SK-N-SH treated with all-trans-retinoic acid at 6 μM for 48 hours (cell line): ENCODE measurements at regions not wholly inside any gene's neighbourhood (a gene's known extent, or its start where the extent isn't known, plus 50 kb on each side); places are given as distances from the start of the nearest gene placed in this dataset.
"Not testable (repeated sequence)": the region's sequence is repeated elsewhere in the genome, so short reads cannot be mapped to it uniquely, and the experiment has no call there.

Experiments used
- ATAC-seq: fragments of 200-7000 bp; cut with Tn5 transposase; 3 replicates; pipeline ENCODE4 v1.9.1; 2020; ENCODE audit warnings: mild to moderate bottlenecking, moderate library complexity
- ARNTL ChIP-seq: fragments of 450-650 bp; formaldehyde crosslinking; IDR thresholded peaks from 2 replicates; pipeline ENCODE4 v1.5.0; 2020; ENCODE audit warnings: low read depth, mild to moderate bottlenecking, moderate library complexity, borderline replicate concordance
- BACH2 ChIP-seq: fragments of 250-450 bp; sonication (Bioruptor Pico); IDR thresholded peaks from 2 replicates; pipeline ENCODE4 v1.9.0; 2021; ENCODE audit warnings: mild to moderate bottlenecking, borderline replicate concordance
- CREB5 ChIP-seq: fragments of 250-450 bp; sonication (Bioruptor Pico); IDR thresholded peaks from 2 replicates; pipeline ENCODE4 v1.5.1; 2020; ENCODE audit warnings: low read depth, mild to moderate bottlenecking, moderate library complexity
- CSDC2 ChIP-seq: fragments of 250-450 bp; sonication (Bioruptor Pico); IDR thresholded peaks from 2 replicates; pipeline ENCODE4 v1.5.0; 2020; ENCODE audit warnings: mild to moderate bottlenecking, moderate library complexity
- CSRNP3 ChIP-seq: fragments of 250-450 bp; sonication (Bioruptor Pico); IDR thresholded peaks from 2 replicates; pipeline ENCODE4 v1.5.1; 2021; ENCODE audit warnings: mild to moderate bottlenecking, moderate library complexity
- ESRRG ChIP-seq: fragments of 250-450 bp; sonication (Bioruptor Pico); IDR thresholded peaks from 2 replicates; pipeline ENCODE4 v1.6.1; 2021; ENCODE audit warnings: mild to moderate bottlenecking
- GLIS3 ChIP-seq: fragments of 250-450 bp; sonication (Bioruptor Pico); IDR thresholded peaks from 2 replicates; pipeline ENCODE4 v1.5.0; 2020; ENCODE audit warnings: mild to moderate bottlenecking, moderate library complexity
- ISL1 ChIP-seq: fragments of 250-450 bp; sonication (Bioruptor Pico); IDR thresholded peaks from 2 replicates; pipeline ENCODE4 v2.1.2; 2022; ENCODE audit warnings: mild to moderate bottlenecking, moderate library complexity
- OSR1 ChIP-seq: fragments of 250-450 bp; sonication (Bioruptor Pico); IDR thresholded peaks from 2 replicates; pipeline ENCODE4 v1.8.0; 2022; ENCODE audit warnings: moderate library complexity, mild to moderate bottlenecking, inconsistent platforms
- PATZ1 ChIP-seq: fragments of 250-450 bp; sonication (Bioruptor Pico); IDR thresholded peaks from 2 replicates; pipeline ENCODE4 v1.8.0; 2020; ENCODE audit warnings: mild to moderate bottlenecking, moderate library complexity, borderline replicate concordance
- POU6F1 ChIP-seq: fragments of 250-450 bp; sonication (Bioruptor Pico); IDR thresholded peaks from 2 replicates; pipeline ENCODE4 v1.8.0; 2021; ENCODE audit warnings: low read depth, mild to moderate bottlenecking, moderate library complexity, borderline replicate concordance
- RARB ChIP-seq: fragments of 250-450 bp; sonication (Bioruptor Pico); IDR thresholded peaks from 2 replicates; pipeline ENCODE4 v1.8.0; 2021; ENCODE audit warnings: mild to moderate bottlenecking, moderate library complexity
- TCF4 ChIP-seq: fragments of 250-450 bp; sonication (Bioruptor Pico); IDR thresholded peaks from 2 replicates; pipeline ENCODE4 v1.8.0; 2021; ENCODE audit warnings: mild to moderate bottlenecking, moderate library complexity, borderline replicate concordance
- TOX ChIP-seq: fragments of 250-450 bp; sonication (Bioruptor Pico); IDR thresholded peaks from 2 replicates; pipeline ENCODE4 v1.8.0; 2021; ENCODE audit warnings: mild to moderate bottlenecking, moderate library complexity, borderline replicate concordance
- TSHZ2 ChIP-seq: fragments of 250-450 bp; sonication (Bioruptor Pico); IDR thresholded peaks from 2 replicates; pipeline ENCODE4 v1.5.0; 2020; ENCODE audit warnings: mild to moderate bottlenecking, moderate library complexity
- ZFP3 ChIP-seq: fragments of 250-450 bp; sonication (Bioruptor Pico); IDR thresholded peaks from 2 replicates; pipeline ENCODE4 v1.5.0; 2020; ENCODE audit warnings: mild to moderate bottlenecking, moderate library complexity
- ZFP30 ChIP-seq: fragments of 450-650 bp; formaldehyde crosslinking; IDR thresholded peaks from 2 replicates; pipeline ENCODE4 v1.5.0; 2022; ENCODE audit warnings: mild to moderate bottlenecking, moderate library complexity
- ZNF565 ChIP-seq: fragments of 450-650 bp; formaldehyde crosslinking; conservative IDR thresholded peaks from 2 replicates; pipeline ENCODE4 v1.5.0; 2020; ENCODE audit warnings: low read depth, mild to moderate bottlenecking, moderate library complexity
- ZNF8 ChIP-seq: fragments of 450-650 bp; formaldehyde crosslinking; IDR thresholded peaks from 2 replicates; pipeline ENCODE4 v1.5.0; 2020; ENCODE audit warnings: mild to moderate bottlenecking, moderate library complexity

- TF ChIP-seq GLIS3 (CRISPR knock-in tag) (no peak), CSRNP3 (no peak)
- no peak for ATAC-seq
Observed at GRCh38 chr18:21980744-21981143, 188.6 kb upstream of the GATA6 start.

GRCh38 chr18:21981489-21981888, 187.9 kb upstream of the GATA6 start:
- not testable (repeated sequence) for ATAC-seq

- TF ChIP-seq ARNTL (CRISPR knock-in tag) = no peak
- no peak for TF ChIP-seq ESRRG (CRISPR knock-in tag)
- TF ChIP-seq CSDC2 (CRISPR knock-in tag) = no peak
- TF ChIP-seq GLIS3 (CRISPR knock-in tag) = no peak
- TF ChIP-seq, all 23 proteins: peak for 0
- no peak for ATAC-seq
Observed at GRCh38 chr18:21991081-21991534, 178.3 kb upstream of the GATA6 start.

- ATAC-seq = no peak
- TF ChIP-seq ESRRG (CRISPR knock-in tag) (no peak), POU6F1 (no peak), ZFP3 (no peak), ZNF565 (CRISPR knock-in tag) (no peak), OSR1 (CRISPR knock-in tag) (no peak), RARB (CRISPR knock-in tag) (no peak), ZNF8 (CRISPR knock-in tag) (no peak), CSDC2 (CRISPR knock-in tag) (no peak), GLIS3 (CRISPR knock-in tag) (no peak), BACH2 (no peak), CSRNP3 (no peak), CREB5 (CRISPR knock-in tag) (no peak), TOX (CRISPR knock-in tag) (no peak), ZFP30 (CRISPR knock-in tag) (no peak), TCF4 (CRISPR knock-in tag) (no peak), PATZ1 (CRISPR knock-in tag) (no peak)
- TF ChIP-seq, all 23 proteins: peak for 0
Observed at GRCh38 chr18:21991886-21992285, 177.5 kb upstream of the GATA6 start.

- no peak for ATAC-seq
- TF ChIP-seq CSRNP3 = no peak
- no peak for TF ChIP-seq BACH2
- TF ChIP-seq GLIS3 (CRISPR knock-in tag) = no peak
- TF ChIP-seq PATZ1 (CRISPR knock-in tag) = no peak
- TF ChIP-seq TCF4 (CRISPR knock-in tag) = no peak
- TF ChIP-seq ISL1 (CRISPR knock-in tag) = no peak
- no peak for TF ChIP-seq TSHZ2
Observed at GRCh38 chr18:21996351-21996826, 173.0 kb upstream of the GATA6 start.
